ENCODE measurements at regions not wholly inside any gene's neighbourhood (a gene's known extent, or its start where the extent isn't known, plus 50 kb on each side); places are given as distances from the start of the nearest gene placed in this dataset.
A peak's percentile ranks its signal among the peaks of the same experiment; 100 is the strongest.
"Not testable (repeated sequence)": the region's sequence is repeated elsewhere in the genome, so short reads cannot be mapped to it uniquely, and the experiment has no call there.

GRCh38 chr6:37078814-37079213 is 73.4 kb downstream of the FGD2 start:
- no peaks in the 10 kb centered on the region for H3K4me1 Mint-ChIP-seq
- H3K9me3 Mint-ChIP-seq = no peaks in the 10 kb centered on the region
- H3K4me3 Mint-ChIP-seq = no peak overlapping the region
- peaks cover 2% of the 10 kb centered on the region for H3K27me3 Mint-ChIP-seq
- ATAC-seq (ENCODE audit: low read depth) (no peak), DNase-seq (ENCODE audit: low spot score in 2 of 2) (no peak)
- no peak overlapping the region for H3K27ac Mint-ChIP-seq
- H3K36me3 Mint-ChIP-seq = no peaks in the 10 kb centered on the region

- peaks cover 2% of the 10 kb centered on the region for H3K27me3 Mint-ChIP-seq
- H3K4me3 Mint-ChIP-seq = no peak overlapping the region
- no peak overlapping the region for H3K27ac Mint-ChIP-seq
- DNase-seq (ENCODE audit: low spot score in 2 of 2) = no peak
- no peak for ATAC-seq (ENCODE audit: low read depth)
- no peaks in the 10 kb centered on the region for H3K9me3 Mint-ChIP-seq
- H3K4me1 Mint-ChIP-seq = no peaks in the 10 kb centered on the region
- no peaks in the 10 kb centered on the region for H3K36me3 Mint-ChIP-seq
Observed at GRCh38 chr6:37081042-37081607, 75.7 kb downstream of the FGD2 start.

- no peaks in the 10 kb centered on the region for H3K9me3 Mint-ChIP-seq
- ATAC-seq (ENCODE audit: low read depth) = no peak
- H3K4me1 Mint-ChIP-seq = no peaks in the 10 kb centered on the region
- DNase-seq (ENCODE audit: low spot score in 2 of 2) = no peak
- no peak overlapping the region for H3K27ac Mint-ChIP-seq
- H3K27me3 Mint-ChIP-seq = peaks cover 2% of the 10 kb centered on the region
- no peaks in the 10 kb centered on the region for H3K36me3 Mint-ChIP-seq
- no peak overlapping the region for H3K4me3 Mint-ChIP-seq
Observed at GRCh38 chr6:37082390-37083130, 77.1 kb downstream of the FGD2 start.

GRCh38 chr6:37083243-37084138 is 78.0 kb downstream of the FGD2 start:
- Mint-ChIP-seq H3K27ac (peak overlapping the region; percentile 29), H3K27me3 (peaks cover 2% of the 10 kb centered on the region), H3K4me3 (no peak overlapping the region), H3K4me1 (no peaks in the 10 kb centered on the region), H3K9me3 (no peaks in the 10 kb centered on the region), H3K36me3 (no peaks in the 10 kb centered on the region)
- ATAC-seq (ENCODE audit: low read depth) = no peak
- no peak for DNase-seq (ENCODE audit: low spot score in 2 of 2)

GRCh38 chr6:37084665-37085064 is 79.2 kb downstream of the FGD2 start:
- not testable (repeated sequence) for ATAC-seq (ENCODE audit: low read depth); H3K27ac Mint-ChIP-seq; H3K36me3 Mint-ChIP-seq; DNase-seq (ENCODE audit: low spot score in 2 of 2); H3K4me3 Mint-ChIP-seq; H3K27me3 Mint-ChIP-seq; H3K9me3 Mint-ChIP-seq; H3K4me1 Mint-ChIP-seq

- H3K27me3 Mint-ChIP-seq = peaks cover 2% of the 10 kb centered on the region
- ATAC-seq (ENCODE audit: low read depth) (no peak), DNase-seq (ENCODE audit: low spot score in 2 of 2) (no peak)
- H3K27ac Mint-ChIP-seq = no peak overlapping the region
- no peaks in the 10 kb centered on the region for H3K36me3 Mint-ChIP-seq
- no peaks in the 10 kb centered on the region for H3K4me1 Mint-ChIP-seq
- no peak overlapping the region for H3K4me3 Mint-ChIP-seq
- H3K9me3 Mint-ChIP-seq = no peaks in the 10 kb centered on the region
Observed at GRCh38 chr6:37085198-37085597, 79.7 kb downstream of the FGD2 start.

- no peaks in the 10 kb centered on the region for H3K9me3 Mint-ChIP-seq
- no peaks in the 10 kb centered on the region for H3K27me3 Mint-ChIP-seq
- no peak for DNase-seq (ENCODE audit: low spot score in 2 of 2)
- ATAC-seq (ENCODE audit: low read depth) = no peak
- H3K4me3 Mint-ChIP-seq = no peak overlapping the region
- H3K36me3 Mint-ChIP-seq = no peaks in the 10 kb centered on the region
- H3K4me1 Mint-ChIP-seq = no peaks in the 10 kb centered on the region
- no peak overlapping the region for H3K27ac Mint-ChIP-seq
Observed at GRCh38 chr6:37088897-37089296, 81.1 kb upstream of the PIM1 start.

- Mint-ChIP-seq H3K27me3 (no peaks in the 10 kb centered on the region), H3K9me3 (no peaks in the 10 kb centered on the region), H3K36me3 (no peaks in the 10 kb centered on the region), H3K4me1 (no peaks in the 10 kb centered on the region), H3K27ac (no peak overlapping the region), H3K4me3 (no peak overlapping the region)
- ATAC-seq (ENCODE audit: low read depth) (no peak), DNase-seq (ENCODE audit: low spot score in 2 of 2) (no peak)
Observed at GRCh38 chr6:37089783-37090182, 80.2 kb upstream of the PIM1 start.

- not testable (repeated sequence) for H3K36me3 Mint-ChIP-seq; H3K9me3 Mint-ChIP-seq; H3K4me1 Mint-ChIP-seq; H3K27ac Mint-ChIP-seq; ATAC-seq (ENCODE audit: low read depth); DNase-seq (ENCODE audit: low spot score in 2 of 2); H3K4me3 Mint-ChIP-seq; H3K27me3 Mint-ChIP-seq
Observed at GRCh38 chr6:37091104-37091503, 78.8 kb upstream of the PIM1 start.

GRCh38 chr6:37091586-37091985 is 78.4 kb upstream of the PIM1 start:
- not testable (repeated sequence) for H3K36me3 Mint-ChIP-seq; ATAC-seq (ENCODE audit: low read depth); H3K9me3 Mint-ChIP-seq; H3K4me3 Mint-ChIP-seq; H3K27ac Mint-ChIP-seq; H3K4me1 Mint-ChIP-seq; H3K27me3 Mint-ChIP-seq; DNase-seq (ENCODE audit: low spot score in 2 of 2)

- ATAC-seq (ENCODE audit: low read depth) = no peak
- Mint-ChIP-seq H3K27ac (no peak overlapping the region), H3K4me1 (no peaks in the 10 kb centered on the region), H3K9me3 (no peaks in the 10 kb centered on the region), H3K27me3 (no peaks in the 10 kb centered on the region), H3K36me3 (no peaks in the 10 kb centered on the region), H3K4me3 (no peak overlapping the region)
- DNase-seq (ENCODE audit: low spot score in 2 of 2) = no peak
Observed at GRCh38 chr6:37092923-37093727, 76.8 kb upstream of the PIM1 start.

GRCh38 chr6:37093728-37094069 is 76.3 kb upstream of the PIM1 start:
- ATAC-seq (ENCODE audit: low read depth) = no peak
- no peak for DNase-seq (ENCODE audit: low spot score in 2 of 2)
- Mint-ChIP-seq H3K36me3 (no peaks in the 10 kb centered on the region), H3K27me3 (no peaks in the 10 kb centered on the region), H3K27ac (no peak overlapping the region), H3K9me3 (no peaks in the 10 kb centered on the region), H3K4me3 (no peak overlapping the region), H3K4me1 (peaks cover under 1% of the 10 kb centered on the region)

- Mint-ChIP-seq H3K4me3 (no peak overlapping the region), H3K36me3 (no peaks in the 10 kb centered on the region), H3K9me3 (no peaks in the 10 kb centered on the region), H3K27me3 (no peaks in the 10 kb centered on the region), H3K4me1 (peaks cover 6% of the 10 kb centered on the region), H3K27ac (no peak overlapping the region)
- no peak for DNase-seq (ENCODE audit: low spot score in 2 of 2)
- no peak for ATAC-seq (ENCODE audit: low read depth)
Observed at GRCh38 chr6:37095997-37096396, 74.0 kb upstream of the PIM1 start.

GRCh38 chr6:37097335-37097734 is 72.6 kb upstream of the PIM1 start:
- H3K27ac Mint-ChIP-seq = no peak overlapping the region
- no peaks in the 10 kb centered on the region for H3K9me3 Mint-ChIP-seq
- H3K27me3 Mint-ChIP-seq = no peaks in the 10 kb centered on the region
- DNase-seq (ENCODE audit: low spot score in 2 of 2) = no peak
- no peak overlapping the region for H3K4me3 Mint-ChIP-seq
- no peaks in the 10 kb centered on the region for H3K36me3 Mint-ChIP-seq
- no peak for ATAC-seq (ENCODE audit: low read depth)
- H3K4me1 Mint-ChIP-seq = peaks cover 13% of the 10 kb centered on the region

All from memory B cell (primary cell).